Kidney capillary endothelial cell (primary cell): ENCODE measurements at regions not wholly inside any gene's neighbourhood (a gene's known extent, or its start where the extent isn't known, plus 50 kb on each side); places are given as distances from the start of the nearest gene placed in this dataset.

Experiments used
- DNase-seq: peaks from one replicate; pipeline ENCODE4 v3.0.0-alpha.2; 2018; ENCODE audit warnings: low spot score

GRCh38 chr21:16180614-16181013 is 450.8 kb downstream of the USP25 start:
- no peak for DNase-seq

- no peak for DNase-seq
Measured at GRCh38 chr21:16181018-16181417, 451.2 kb downstream of the USP25 start.

GRCh38 chr21:16185766-16186165 is 456.0 kb downstream of the USP25 start:
- no peak for DNase-seq

- no peak for DNase-seq
Measured at GRCh38 chr21:16186742-16187141, 457.0 kb downstream of the USP25 start.

GRCh38 chr21:16187603-16188301 is 458.0 kb downstream of the USP25 start:
- no peak for DNase-seq

- no peak for DNase-seq
Measured at GRCh38 chr21:16192902-16193301, 463.1 kb downstream of the USP25 start.

- no peak for DNase-seq
Measured at GRCh38 chr21:16193496-16194094, 463.8 kb downstream of the USP25 start.

- DNase-seq: peak; percentile 53
Measured at GRCh38 chr21:16194095-16194787, 464.5 kb downstream of the USP25 start.

GRCh38 chr21:16194788-16195537 is 465.2 kb downstream of the USP25 start:
- no peak for DNase-seq

- DNase-seq: peak; percentile 26
Measured at GRCh38 chr21:16195538-16195910, 465.7 kb downstream of the USP25 start.

- peak; percentile 14 for DNase-seq
Measured at GRCh38 chr21:16196001-16196400, 466.2 kb downstream of the USP25 start.

- peak; percentile 26 for DNase-seq
Measured at GRCh38 chr21:16198546-16198945, 468.8 kb downstream of the USP25 start.

GRCh38 chr21:16199539-16199938 is 469.8 kb downstream of the USP25 start:
- no peak for DNase-seq

GRCh38 chr21:16201718-16202117 is 471.9 kb downstream of the USP25 start:
- no peak for DNase-seq

GRCh38 chr21:16205527-16205926 is 475.7 kb downstream of the USP25 start:
- no peak for DNase-seq

- no peak for DNase-seq
Measured at GRCh38 chr21:16211339-16212303, 481.8 kb downstream of the USP25 start.

- DNase-seq: no peak
Measured at GRCh38 chr21:16213518-16213917, 483.7 kb downstream of the USP25 start.

- DNase-seq: no peak
Measured at GRCh38 chr21:16215193-16215592, 485.4 kb downstream of the USP25 start.

GRCh38 chr21:16215663-16216183 is 485.9 kb downstream of the USP25 start:
- no peak for DNase-seq

GRCh38 chr21:16216288-16216962 is 486.6 kb downstream of the USP25 start:
- no peak for DNase-seq
